ENCODE measurements at regions not wholly inside any gene's neighbourhood (a gene's known extent, or its start where the extent isn't known, plus 50 kb on each side); places are given as distances from the start of the nearest gene placed in this dataset.

DNA sequence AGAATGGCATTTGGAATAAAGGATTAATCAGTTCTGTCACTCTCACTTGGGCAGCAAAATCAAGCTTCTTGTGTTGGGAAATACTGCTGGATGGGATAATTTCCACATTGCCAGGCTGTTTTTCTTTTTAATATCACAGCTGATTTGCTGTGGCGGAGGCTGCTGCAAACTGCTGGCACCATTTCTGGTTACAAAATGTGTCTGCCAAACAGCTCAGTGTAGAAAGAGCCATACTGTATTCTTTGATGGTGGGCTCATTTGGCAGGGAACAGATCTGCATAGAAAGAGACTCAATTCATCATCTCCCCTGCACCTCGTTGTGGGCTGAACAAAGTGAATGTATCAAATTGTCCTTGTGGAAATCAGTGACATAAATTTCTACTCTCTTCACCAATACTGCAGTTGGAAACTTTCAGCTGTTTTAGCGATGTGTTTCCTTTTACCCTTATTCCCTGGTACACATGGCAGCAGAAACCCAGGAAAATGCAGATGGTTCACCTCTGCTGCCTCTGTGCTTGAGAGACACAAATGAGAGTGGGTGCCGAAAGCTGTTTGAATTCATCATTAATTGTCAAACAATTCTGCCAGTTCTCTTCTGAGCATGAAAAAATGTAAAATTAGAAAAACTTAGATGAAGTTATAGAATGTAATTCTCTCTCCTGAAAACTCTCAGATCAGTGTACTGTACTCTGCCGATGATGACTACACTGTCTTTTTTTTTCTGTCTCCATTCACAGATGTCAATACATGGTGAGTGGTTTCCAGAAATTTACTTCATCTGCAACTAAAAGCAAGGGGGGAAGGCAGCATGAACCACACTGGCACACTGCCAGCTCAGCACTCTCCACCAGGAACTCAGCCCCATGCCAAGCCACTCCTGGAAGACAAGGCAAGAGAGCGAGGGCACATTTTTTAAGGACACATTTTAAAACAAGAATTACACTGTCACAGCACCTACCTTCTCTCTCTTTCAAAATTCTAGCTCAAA lies 75.0 kb downstream of the HMHB1 start:
- Histone ChIP-seq H3K36me3 (ENCODE audit: control insufficient read depth, insufficient read depth, low read length) (no peaks in the 10 kb centered on the region), H3K27me3 (ENCODE audit: control insufficient read depth, insufficient read depth, low read length) (no peaks in the 10 kb centered on the region), H3K4me3 (ENCODE audit: low read depth, low read length) (no peak overlapping the region)
- CTCF ChIA-PET, result interaction anchor here (0.7 kb wide), 1 partner anchor 477 kb away, joined by 5 read pairs; no protein-coding TSS in a partner anchor
- POLR2A ChIA-PET, result interaction anchor here (0.6 kb wide), 2 partner anchors 35 to 482 kb away, joined by 3 to 4 read pairs; no protein-coding TSS in a partner anchor
- TF ChIP-seq, protein P1, sequence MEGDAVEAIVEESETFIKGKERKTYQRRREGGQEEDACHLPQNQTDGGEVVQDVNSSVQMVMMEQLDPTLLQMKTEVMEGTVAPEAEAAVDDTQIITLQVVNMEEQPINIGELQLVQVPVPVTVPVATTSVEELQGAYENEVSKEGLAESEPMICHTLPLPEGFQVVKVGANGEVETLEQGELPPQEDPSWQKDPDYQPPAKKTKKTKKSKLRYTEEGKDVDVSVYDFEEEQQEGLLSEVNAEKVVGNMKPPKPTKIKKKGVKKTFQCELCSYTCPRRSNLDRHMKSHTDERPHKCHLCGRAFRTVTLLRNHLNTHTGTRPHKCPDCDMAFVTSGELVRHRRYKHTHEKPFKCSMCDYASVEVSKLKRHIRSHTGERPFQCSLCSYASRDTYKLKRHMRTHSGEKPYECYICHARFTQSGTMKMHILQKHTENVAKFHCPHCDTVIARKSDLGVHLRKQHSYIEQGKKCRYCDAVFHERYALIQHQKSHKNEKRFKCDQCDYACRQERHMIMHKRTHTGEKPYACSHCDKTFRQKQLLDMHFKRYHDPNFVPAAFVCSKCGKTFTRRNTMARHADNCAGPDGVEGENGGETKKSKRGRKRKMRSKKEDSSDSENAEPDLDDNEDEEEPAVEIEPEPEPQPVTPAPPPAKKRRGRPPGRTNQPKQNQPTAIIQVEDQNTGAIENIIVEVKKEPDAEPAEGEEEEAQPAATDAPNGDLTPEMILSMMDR (IDR thresholded peaks at IDR 0.05; ENCODE audit: insufficient read depth, low read depth, low read length), result no peak
- no peak for DNase-seq (ENCODE audit: low read depth)

DNA sequence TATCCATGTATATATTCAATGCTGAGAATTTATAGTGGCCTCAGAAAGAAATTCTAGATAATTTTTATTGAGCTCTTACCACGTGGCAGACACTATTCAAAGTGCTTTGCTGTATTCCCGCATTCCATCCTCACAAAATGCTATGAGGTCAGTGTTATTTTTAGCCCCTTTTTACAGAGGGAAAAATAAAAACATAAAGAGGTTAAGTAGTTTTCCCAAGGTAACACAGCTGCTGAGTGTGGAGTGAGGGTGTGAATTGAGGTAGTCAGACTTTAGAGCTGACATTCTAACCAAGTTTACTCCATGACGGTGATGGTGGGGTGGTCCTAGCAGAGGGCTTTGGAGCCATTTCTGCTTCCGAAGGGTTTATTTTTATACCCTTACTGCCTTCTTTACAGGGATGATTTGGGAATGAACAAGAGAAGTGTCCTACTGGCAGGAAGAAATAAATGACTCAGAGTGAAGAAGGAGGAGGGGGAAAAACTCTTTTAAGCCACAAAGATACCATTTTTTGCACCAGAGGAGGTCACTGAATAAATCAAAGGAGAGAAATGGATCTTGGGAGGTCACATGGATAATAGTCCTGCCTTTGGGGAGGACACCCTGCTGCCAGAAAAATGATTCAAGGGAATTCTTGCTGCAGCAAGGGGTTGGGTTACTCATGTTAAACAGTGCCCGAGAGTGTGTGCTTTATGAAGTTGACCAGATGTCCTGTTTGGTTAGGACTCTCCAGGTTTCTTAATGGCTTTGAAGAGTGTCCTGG lies 76.1 kb downstream of the HMHB1 start:
- TF ChIP-seq, protein P1 (IDR thresholded peaks at IDR 0.05; ENCODE audit: insufficient read depth, low read depth, low read length), result no peak
- no peak overlapping the region for H3K4me3 ChIP-seq (ENCODE audit: low read depth, low read length)
- DNase-seq (ENCODE audit: low read depth), result peak; percentile 77
- no peaks in the 10 kb centered on the region for H3K36me3 ChIP-seq (ENCODE audit: control insufficient read depth, insufficient read depth, low read length)
- POLR2A ChIA-PET, result interaction anchor here (0.6 kb wide), 1 partner anchor 483 kb away, joined by 4 read pairs; no protein-coding TSS in a partner anchor
- no peaks in the 10 kb centered on the region for H3K27me3 ChIP-seq (ENCODE audit: control insufficient read depth, insufficient read depth, low read length)
- CTCF ChIA-PET, result interaction anchor here (0.9 kb wide), 1 partner anchor 80 kb away, joined by 3 read pairs; no protein-coding TSS in a partner anchor

DNA sequence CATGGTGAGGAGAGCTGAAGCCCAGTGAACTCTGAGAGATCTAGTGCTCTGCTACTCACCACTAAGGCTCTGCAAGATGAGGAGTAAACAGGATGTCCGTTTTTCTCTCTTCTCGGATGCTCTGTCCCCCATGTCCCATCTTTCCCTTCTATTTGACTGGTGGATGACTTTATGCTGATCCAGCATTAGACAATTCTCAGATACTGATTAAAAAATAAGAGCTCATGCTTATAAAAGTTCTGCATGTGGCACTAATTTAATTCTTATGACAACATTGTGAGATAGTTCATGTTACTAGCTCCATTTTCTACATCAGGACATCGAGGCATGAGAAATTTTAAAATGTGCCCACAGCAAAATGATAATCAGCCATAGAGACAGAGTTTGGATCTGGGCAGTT lies 77.0 kb downstream of the HMHB1 start:
- TF ChIP-seq, protein P1 (IDR thresholded peaks at IDR 0.05; ENCODE audit: insufficient read depth, low read depth, low read length), result no peak
- Histone ChIP-seq H3K36me3 (ENCODE audit: control insufficient read depth, insufficient read depth, low read length) (no peaks in the 10 kb centered on the region), H3K27me3 (ENCODE audit: control insufficient read depth, insufficient read depth, low read length) (no peaks in the 10 kb centered on the region), H3K4me3 (ENCODE audit: low read depth, low read length) (no peak overlapping the region)
- ChIA-PET POLR2A (no interaction called here), CTCF (interaction anchor here (0.9 to 1.0 kb wide), 3 partner anchors 9 to 79 kb away, joined by 3 to 4 read pairs (median 3); no protein-coding TSS in a partner anchor)
- DNase-seq (ENCODE audit: low read depth), result no peak

DNA sequence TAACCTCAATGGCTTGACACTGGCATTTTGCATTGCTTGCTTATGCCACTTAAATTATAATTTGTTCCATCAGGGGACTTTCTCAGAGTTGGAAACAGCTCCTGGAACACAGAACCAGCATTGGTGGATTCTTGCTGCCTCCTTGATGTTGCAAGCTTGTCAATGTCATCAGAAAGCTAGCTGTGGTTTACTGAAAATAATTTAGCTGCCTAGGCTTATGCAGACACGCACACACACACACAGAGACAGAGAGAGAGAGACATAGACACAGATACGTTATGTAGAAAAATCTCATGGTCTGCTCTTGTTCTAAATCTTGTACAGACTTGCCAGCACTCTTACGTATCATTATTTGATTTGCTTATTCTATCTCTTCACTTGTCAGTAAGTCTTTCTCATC lies 78.0 kb downstream of the HMHB1 start:
- TF ChIP-seq, protein P1 (IDR thresholded peaks at IDR 0.05; ENCODE audit: insufficient read depth, low read depth, low read length), result no peak
- ChIA-PET POLR2A (no interaction called here), CTCF (no interaction called here)
- DNase-seq (ENCODE audit: low read depth), result no peak
- Histone ChIP-seq H3K27me3 (ENCODE audit: control insufficient read depth, insufficient read depth, low read length) (no peaks in the 10 kb centered on the region), H3K36me3 (ENCODE audit: control insufficient read depth, insufficient read depth, low read length) (no peaks in the 10 kb centered on the region), H3K4me3 (ENCODE audit: low read depth, low read length) (no peak overlapping the region)

DNA sequence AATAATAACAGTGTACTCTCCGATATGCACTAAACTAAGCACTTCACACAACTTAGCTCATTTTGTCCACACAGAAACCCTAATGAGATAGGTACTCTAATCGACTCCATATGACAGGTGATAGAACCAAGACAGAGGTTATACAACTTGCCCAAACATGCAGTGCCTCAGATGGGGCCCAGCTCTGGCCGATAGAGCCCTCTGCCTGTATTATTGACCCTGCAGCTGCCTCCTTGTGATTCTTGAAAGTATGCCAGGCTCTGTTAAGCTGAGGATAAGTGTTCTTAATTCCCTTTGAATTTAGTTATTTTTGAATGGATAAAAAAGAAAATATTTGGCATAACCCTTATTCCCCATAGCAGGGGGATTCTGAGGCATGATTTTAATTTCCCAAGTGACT lies 78.5 kb downstream of the HMHB1 start:
- POLR2A ChIA-PET, result no interaction called here
- no peak overlapping the region for H3K4me3 ChIP-seq (ENCODE audit: low read depth, low read length)
- no peak for DNase-seq (ENCODE audit: low read depth)
- TF ChIP-seq, protein P1 (IDR thresholded peaks at IDR 0.05; ENCODE audit: insufficient read depth, low read depth, low read length), result no peak
- CTCF ChIA-PET, result no interaction called here
- H3K27me3 ChIP-seq (ENCODE audit: control insufficient read depth, insufficient read depth, low read length), result no peaks in the 10 kb centered on the region
- H3K36me3 ChIP-seq (ENCODE audit: control insufficient read depth, insufficient read depth, low read length), result no peaks in the 10 kb centered on the region
